ENCODE measurements at regions not wholly inside any gene's neighbourhood (a gene's known extent, or its start where the extent isn't known, plus 50 kb on each side); places are given as distances from the start of the nearest gene placed in this dataset.
A peak's percentile ranks its signal among the peaks of the same experiment; 100 is the strongest.

DNA sequence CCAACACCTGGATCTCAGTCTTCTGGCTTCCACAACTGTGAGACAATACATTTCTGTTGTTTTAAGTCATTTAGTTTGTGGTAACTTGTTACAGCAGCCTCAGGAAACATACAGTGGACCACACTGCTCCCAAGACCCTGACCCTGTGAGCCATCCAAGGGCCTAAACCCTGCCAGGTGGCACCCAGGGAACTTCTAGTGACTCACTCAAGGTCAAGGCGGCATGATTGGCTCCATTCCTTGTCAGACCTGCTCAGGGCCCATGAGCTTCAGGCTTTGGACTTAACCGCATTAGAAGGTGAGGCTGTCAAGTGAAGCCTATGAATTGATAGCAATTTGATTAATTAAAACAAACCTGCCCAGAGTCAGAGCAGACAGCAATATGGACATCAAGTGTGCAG lies 165.7 kb upstream of the MAMLD1 start:
- CTCF ChIA-PET = no interaction called here
- Histone ChIP-seq H3K4me3 (ENCODE audit: low read length) (no peak overlapping the region), H3F3A (ENCODE audit: low read length, unreplicated experiment) (no peaks in the 10 kb centered on the region), H3K27me3 (ENCODE audit: low read length) (no peaks in the 10 kb centered on the region), H4K20me1 (ENCODE audit: low read length) (no peaks in the 10 kb centered on the region), H3K4me1 (ENCODE audit: insufficient read depth, low read length) (peaks cover 42% of the 10 kb centered on the region), H3K36me3 (ENCODE audit: low read depth, low read length) (no peaks in the 10 kb centered on the region), H3K79me2 (ENCODE audit: low read length) (no peaks in the 10 kb centered on the region), H3K9me2 (replicated peaks; ENCODE audit: low read length) (no peaks in the 10 kb centered on the region), H3K4me2 (ENCODE audit: low read length) (no peak overlapping the region), H3K9ac (ENCODE audit: low read length) (no peak overlapping the region), H3K9me3 (ENCODE audit: low read length) (no peaks in the 10 kb centered on the region), H3K27ac (ENCODE audit: low read length) (no peak overlapping the region), H2AFZ (ENCODE audit: low read length) (no peak overlapping the region)
- no peak for ATAC-seq
- no peak for DNase-seq
- intact Hi-C loops (cut with micrococcal nuclease) = no loop called here
- no TSS peak for BruUV-seq (replicated peaks)
- POLR2A ChIA-PET (ENCODE audit: unreplicated experiment) = no interaction called here
- TF ChIP-seq, protein P1, sequence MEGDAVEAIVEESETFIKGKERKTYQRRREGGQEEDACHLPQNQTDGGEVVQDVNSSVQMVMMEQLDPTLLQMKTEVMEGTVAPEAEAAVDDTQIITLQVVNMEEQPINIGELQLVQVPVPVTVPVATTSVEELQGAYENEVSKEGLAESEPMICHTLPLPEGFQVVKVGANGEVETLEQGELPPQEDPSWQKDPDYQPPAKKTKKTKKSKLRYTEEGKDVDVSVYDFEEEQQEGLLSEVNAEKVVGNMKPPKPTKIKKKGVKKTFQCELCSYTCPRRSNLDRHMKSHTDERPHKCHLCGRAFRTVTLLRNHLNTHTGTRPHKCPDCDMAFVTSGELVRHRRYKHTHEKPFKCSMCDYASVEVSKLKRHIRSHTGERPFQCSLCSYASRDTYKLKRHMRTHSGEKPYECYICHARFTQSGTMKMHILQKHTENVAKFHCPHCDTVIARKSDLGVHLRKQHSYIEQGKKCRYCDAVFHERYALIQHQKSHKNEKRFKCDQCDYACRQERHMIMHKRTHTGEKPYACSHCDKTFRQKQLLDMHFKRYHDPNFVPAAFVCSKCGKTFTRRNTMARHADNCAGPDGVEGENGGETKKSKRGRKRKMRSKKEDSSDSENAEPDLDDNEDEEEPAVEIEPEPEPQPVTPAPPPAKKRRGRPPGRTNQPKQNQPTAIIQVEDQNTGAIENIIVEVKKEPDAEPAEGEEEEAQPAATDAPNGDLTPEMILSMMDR (conservative IDR thresholded peaks at IDR 0.05; ENCODE audit: low read depth, low read length) = no peak
- TF ChIP-seq EZH2 (IDR thresholded peaks at IDR 0.05; ENCODE audit: low read length, unreplicated experiment) = no peak
- TF ChIP-seq EZH2phosphoT487 (IDR thresholded peaks at IDR 0.05; ENCODE audit: borderline replicate concordance, low read length) = no peak

DNA sequence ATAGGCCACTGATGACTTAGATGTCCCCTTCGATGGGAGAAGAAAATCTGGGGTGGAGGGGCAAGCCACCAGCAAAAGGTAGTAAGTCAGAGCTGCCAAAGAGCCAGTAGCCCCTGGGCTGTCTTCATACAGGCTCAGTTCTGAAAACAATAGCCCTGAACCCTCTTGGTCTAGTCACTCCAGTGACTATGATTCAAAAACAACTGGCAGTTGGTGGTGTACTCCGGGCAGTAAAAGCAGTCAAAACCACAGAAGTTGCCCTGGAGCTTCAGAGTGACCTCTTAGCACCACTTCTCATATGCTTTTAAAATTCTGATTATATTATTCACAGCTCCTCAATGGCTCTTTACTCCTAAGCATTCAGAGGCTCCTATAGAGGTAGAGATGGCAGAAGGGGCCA lies 164.3 kb upstream of the MAMLD1 start:
- Histone ChIP-seq H3K4me3 (ENCODE audit: low read length) (no peak overlapping the region), H3K79me2 (ENCODE audit: low read length) (no peaks in the 10 kb centered on the region), H3K4me1 (ENCODE audit: insufficient read depth, low read length) (peaks cover 37% of the 10 kb centered on the region), H3F3A (ENCODE audit: low read length, unreplicated experiment) (no peaks in the 10 kb centered on the region), H3K36me3 (ENCODE audit: low read depth, low read length) (no peaks in the 10 kb centered on the region), H3K9me2 (replicated peaks; ENCODE audit: low read length) (no peaks in the 10 kb centered on the region), H3K27ac (ENCODE audit: low read length) (peak overlapping the region; percentile 87), H3K9ac (ENCODE audit: low read length) (no peak overlapping the region), H4K20me1 (ENCODE audit: low read length) (no peaks in the 10 kb centered on the region), H3K27me3 (ENCODE audit: low read length) (no peaks in the 10 kb centered on the region), H3K4me2 (ENCODE audit: low read length) (no peak overlapping the region), H2AFZ (ENCODE audit: low read length) (no peak overlapping the region), H3K9me3 (ENCODE audit: low read length) (no peaks in the 10 kb centered on the region)
- ChIA-PET CTCF (no interaction called here), POLR2A (ENCODE audit: unreplicated experiment) (no interaction called here)
- DNase-seq (peak; percentile 51), ATAC-seq (no peak)
- TF ChIP-seq, protein P1 (conservative IDR thresholded peaks at IDR 0.05; ENCODE audit: low read depth, low read length) = no peak
- TF ChIP-seq EZH2 (IDR thresholded peaks at IDR 0.05; ENCODE audit: low read length, unreplicated experiment) (no peak), EZH2phosphoT487 (IDR thresholded peaks at IDR 0.05; ENCODE audit: borderline replicate concordance, low read length) (no peak)
- intact Hi-C loops (cut with micrococcal nuclease) = no loop called here
- no TSS peak for BruUV-seq (replicated peaks)

DNA sequence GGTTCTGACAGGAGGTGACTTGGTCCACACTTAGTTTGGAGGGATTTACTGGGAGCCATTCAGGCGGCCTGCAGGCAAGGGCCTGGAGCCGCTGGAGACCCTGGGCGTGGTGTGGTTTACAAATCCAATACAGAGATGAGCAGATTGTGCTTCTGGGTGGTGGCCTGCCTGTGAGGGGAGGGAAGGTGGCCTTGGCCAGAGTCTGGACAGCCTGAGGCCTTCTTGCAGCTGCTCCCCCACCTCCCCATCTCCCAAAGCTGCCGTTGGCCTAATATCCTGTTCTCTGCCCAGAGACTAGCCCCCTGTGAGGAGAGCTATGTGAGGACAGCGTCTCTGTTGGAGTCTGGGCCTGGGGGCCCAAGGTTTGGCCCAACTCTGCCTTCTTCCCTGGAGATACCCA lies 163.9 kb upstream of the MAMLD1 start:
- no peaks in the 10 kb centered on the region for H3K27me3 ChIP-seq (ENCODE audit: low read length)
- CTCF ChIA-PET = no interaction called here
- H3K27ac ChIP-seq (ENCODE audit: low read length) = peak overlapping the region; percentile 87

More for the DNA sequence above, 163.9 kb upstream of the MAMLD1 start:
- intact Hi-C loops (cut with micrococcal nuclease) = no loop called here
- no peak for DNase-seq
- Histone ChIP-seq H3K4me2 (ENCODE audit: low read length) (no peak overlapping the region), H2AFZ (ENCODE audit: low read length) (no peak overlapping the region), H3K4me3 (ENCODE audit: low read length) (no peak overlapping the region), H3K36me3 (ENCODE audit: low read depth, low read length) (no peaks in the 10 kb centered on the region), H3K4me1 (ENCODE audit: insufficient read depth, low read length) (peaks cover 37% of the 10 kb centered on the region), H3K79me2 (ENCODE audit: low read length) (no peaks in the 10 kb centered on the region), H3K9me3 (ENCODE audit: low read length) (no peaks in the 10 kb centered on the region), H3K9me2 (replicated peaks; ENCODE audit: low read length) (no peaks in the 10 kb centered on the region), H3F3A (ENCODE audit: low read length, unreplicated experiment) (no peaks in the 10 kb centered on the region), H4K20me1 (ENCODE audit: low read length) (no peaks in the 10 kb centered on the region), H3K9ac (ENCODE audit: low read length) (no peak overlapping the region; the same call in 1 of the 2 replicates)
- POLR2A ChIA-PET (ENCODE audit: unreplicated experiment) = no interaction called here
- no TSS peak for BruUV-seq (replicated peaks)
- no peak for ATAC-seq
- TF ChIP-seq, protein P1 (conservative IDR thresholded peaks at IDR 0.05; ENCODE audit: low read depth, low read length) = no peak
- no peak for TF ChIP-seq EZH2phosphoT487 (IDR thresholded peaks at IDR 0.05; ENCODE audit: borderline replicate concordance, low read length)
- TF ChIP-seq EZH2 (IDR thresholded peaks at IDR 0.05; ENCODE audit: low read length, unreplicated experiment) = no peak

Data from PC-3 (cell line).